ENCODE measurements at regions not wholly inside any gene's neighbourhood (a gene's known extent, or its start where the extent isn't known, plus 50 kb on each side); places are given as distances from the start of the nearest gene placed in this dataset.

GRCh38 chr18:64663086-64663485 is 514.2 kb upstream of the LINC00305 start:
- Mint-ChIP-seq H3K27ac (no peak overlapping the region), H3K9me3 (no peaks in the 10 kb centered on the region), H3K4me1 (peaks cover 9% of the 10 kb centered on the region), H3K4me3 (no peak overlapping the region), H3K36me3 (no peaks in the 10 kb centered on the region), H3K27me3 (ENCODE audit: low read depth) (no peaks in the 10 kb centered on the region)
- DNase-seq (ENCODE audit: low spot score in 2 of 2, unreplicated experiment in 2 of 2) = no peak
- TF ChIP-seq, protein P1, sequence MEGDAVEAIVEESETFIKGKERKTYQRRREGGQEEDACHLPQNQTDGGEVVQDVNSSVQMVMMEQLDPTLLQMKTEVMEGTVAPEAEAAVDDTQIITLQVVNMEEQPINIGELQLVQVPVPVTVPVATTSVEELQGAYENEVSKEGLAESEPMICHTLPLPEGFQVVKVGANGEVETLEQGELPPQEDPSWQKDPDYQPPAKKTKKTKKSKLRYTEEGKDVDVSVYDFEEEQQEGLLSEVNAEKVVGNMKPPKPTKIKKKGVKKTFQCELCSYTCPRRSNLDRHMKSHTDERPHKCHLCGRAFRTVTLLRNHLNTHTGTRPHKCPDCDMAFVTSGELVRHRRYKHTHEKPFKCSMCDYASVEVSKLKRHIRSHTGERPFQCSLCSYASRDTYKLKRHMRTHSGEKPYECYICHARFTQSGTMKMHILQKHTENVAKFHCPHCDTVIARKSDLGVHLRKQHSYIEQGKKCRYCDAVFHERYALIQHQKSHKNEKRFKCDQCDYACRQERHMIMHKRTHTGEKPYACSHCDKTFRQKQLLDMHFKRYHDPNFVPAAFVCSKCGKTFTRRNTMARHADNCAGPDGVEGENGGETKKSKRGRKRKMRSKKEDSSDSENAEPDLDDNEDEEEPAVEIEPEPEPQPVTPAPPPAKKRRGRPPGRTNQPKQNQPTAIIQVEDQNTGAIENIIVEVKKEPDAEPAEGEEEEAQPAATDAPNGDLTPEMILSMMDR (IDR thresholded peaks at IDR 0.05; ENCODE audit: unreplicated experiment) = no peak

DNA sequence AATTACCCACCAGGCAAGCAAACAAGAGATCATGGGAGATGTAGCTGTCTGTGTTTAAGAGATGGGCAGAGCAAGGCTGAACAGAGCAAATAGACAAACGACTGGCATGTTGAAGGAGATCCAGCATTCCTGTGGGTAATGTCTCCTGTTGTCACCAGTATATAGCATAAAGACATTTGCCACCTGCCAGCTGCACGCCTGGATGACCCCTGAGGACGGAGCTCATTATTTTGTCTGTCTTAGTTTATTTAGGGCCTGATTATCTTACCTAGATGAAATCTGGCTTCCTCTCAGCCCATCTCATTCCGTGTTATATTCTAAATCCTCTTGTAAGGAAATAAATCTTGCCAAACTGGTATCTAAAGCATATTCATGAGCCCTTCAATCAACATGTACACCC is 510.3 kb upstream of the LINC00305 start:
- TF ChIP-seq, protein P1 (IDR thresholded peaks at IDR 0.05; ENCODE audit: unreplicated experiment) = no peak
- Mint-ChIP-seq H3K27me3 (ENCODE audit: low read depth) (no peaks in the 10 kb centered on the region), H3K9me3 (no peaks in the 10 kb centered on the region), H3K27ac (no peak overlapping the region), H3K36me3 (no peaks in the 10 kb centered on the region), H3K4me1 (peaks cover 2% of the 10 kb centered on the region), H3K4me3 (no peak overlapping the region)
- DNase-seq (ENCODE audit: low spot score in 2 of 2, unreplicated experiment in 2 of 2) = no peak

GRCh38 chr18:64653068-64653467 is 504.2 kb upstream of the LINC00305 start:
- TF ChIP-seq, protein P1 (IDR thresholded peaks at IDR 0.05; ENCODE audit: unreplicated experiment) = no peak
- no peak overlapping the region for H3K27ac Mint-ChIP-seq
- H3K36me3 Mint-ChIP-seq = no peaks in the 10 kb centered on the region
- H3K27me3 Mint-ChIP-seq (ENCODE audit: low read depth) = no peaks in the 10 kb centered on the region
- no peak overlapping the region for H3K4me3 Mint-ChIP-seq
- no peaks in the 10 kb centered on the region for H3K4me1 Mint-ChIP-seq
- no peaks in the 10 kb centered on the region for H3K9me3 Mint-ChIP-seq
- no peak for DNase-seq (ENCODE audit: low spot score in 2 of 2, unreplicated experiment in 2 of 2)

GRCh38 chr18:64650068-64650467 is 501.2 kb upstream of the LINC00305 start:
- no peak for DNase-seq (ENCODE audit: low spot score in 2 of 2, unreplicated experiment in 2 of 2)
- no peaks in the 10 kb centered on the region for H3K4me1 Mint-ChIP-seq
- H3K4me3 Mint-ChIP-seq = no peak overlapping the region
- no peaks in the 10 kb centered on the region for H3K27me3 Mint-ChIP-seq (ENCODE audit: low read depth)
- TF ChIP-seq, protein P1 (IDR thresholded peaks at IDR 0.05; ENCODE audit: unreplicated experiment) = no peak
- H3K9me3 Mint-ChIP-seq = no peaks in the 10 kb centered on the region
- no peak overlapping the region for H3K27ac Mint-ChIP-seq
- no peaks in the 10 kb centered on the region for H3K36me3 Mint-ChIP-seq

DNA sequence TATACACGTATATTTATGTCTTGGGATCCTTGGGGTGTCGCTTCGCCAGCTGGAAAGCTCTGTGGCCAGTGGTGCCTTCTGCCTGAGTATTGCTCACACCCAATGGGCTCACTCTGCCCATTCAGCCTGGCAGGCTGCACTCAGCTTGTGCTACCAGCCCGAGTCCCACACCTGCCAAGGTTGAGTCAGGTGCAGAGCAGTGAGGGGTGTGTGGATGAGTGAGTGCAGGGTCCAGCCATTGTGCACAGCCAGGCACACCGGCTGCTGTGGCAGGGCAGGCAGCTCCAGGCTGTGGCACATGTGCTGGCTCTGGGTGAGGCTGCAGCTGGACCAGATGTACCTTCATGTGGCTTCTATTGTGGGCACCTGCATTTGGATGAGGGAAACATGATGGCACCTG is 496.9 kb upstream of the LINC00305 start:
- no peak for DNase-seq (ENCODE audit: low spot score in 2 of 2, unreplicated experiment in 2 of 2)
- no peak overlapping the region for H3K27ac Mint-ChIP-seq
- H3K4me3 Mint-ChIP-seq = no peak overlapping the region
- H3K36me3 Mint-ChIP-seq = no peaks in the 10 kb centered on the region
- TF ChIP-seq, protein P1 (IDR thresholded peaks at IDR 0.05; ENCODE audit: unreplicated experiment) = no peak
- no peaks in the 10 kb centered on the region for H3K27me3 Mint-ChIP-seq (ENCODE audit: low read depth)
- no peaks in the 10 kb centered on the region for H3K4me1 Mint-ChIP-seq
- no peaks in the 10 kb centered on the region for H3K9me3 Mint-ChIP-seq

DNA sequence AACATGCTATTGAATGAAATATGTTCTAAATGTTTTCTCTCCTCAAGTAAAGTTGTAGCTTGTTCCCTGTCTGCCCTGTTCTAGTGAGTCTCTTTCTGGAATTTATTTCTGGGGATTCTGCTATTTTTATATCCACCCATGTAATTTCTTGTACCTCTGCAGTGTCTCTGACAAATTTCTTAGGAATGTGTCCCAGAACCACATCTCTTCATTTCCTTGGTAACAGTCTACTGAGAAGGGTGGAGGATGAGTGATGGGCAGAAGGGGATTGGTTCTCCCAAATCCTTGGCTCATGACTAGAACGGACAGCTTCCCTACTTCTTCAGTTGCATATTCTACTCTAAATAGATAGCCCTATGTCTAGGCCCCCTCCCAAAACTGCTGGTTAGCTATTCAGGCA is 490.6 kb upstream of the LINC00305 start:
- H3K4me1 Mint-ChIP-seq = no peaks in the 10 kb centered on the region
- no peaks in the 10 kb centered on the region for H3K27me3 Mint-ChIP-seq (ENCODE audit: low read depth)
- TF ChIP-seq, protein P1 (IDR thresholded peaks at IDR 0.05; ENCODE audit: unreplicated experiment) = no peak
- no peak overlapping the region for H3K27ac Mint-ChIP-seq
- no peak overlapping the region for H3K4me3 Mint-ChIP-seq
- no peak for DNase-seq (ENCODE audit: low spot score in 2 of 2, unreplicated experiment in 2 of 2)
- peaks cover 7% of the 10 kb centered on the region for H3K9me3 Mint-ChIP-seq
- H3K36me3 Mint-ChIP-seq = no peaks in the 10 kb centered on the region
